Breast epithelium (tissue), 3 donors: ENCODE measurements at regions not wholly inside any gene's neighbourhood (a gene's known extent, or its start where the extent isn't known, plus 50 kb on each side); places are given as distances from the start of the nearest gene placed in this dataset.

Experiments
- CTCF ChIP-seq, 3 donors: fragments of 450-650 bp; IDR thresholded peaks; one replicate each; pipeline ENCODE4 v1.5.1; 2016 to 2017; ENCODE audit warnings: antibody characterized with exemption in 3 of 3, mild to moderate bottlenecking in 3 of 3, moderate library complexity in 3 of 3
- POLR2A ChIP-seq: fragments of 450-650 bp; IDR thresholded peaks from one replicate; pipeline ENCODE4 v1.6.1; 2016; ENCODE audit warnings: antibody characterized with exemption, mild to moderate bottlenecking, moderate library complexity
- POLR2AphosphoS5 ChIP-seq, 3 donors: sonication (generic); formaldehyde crosslinking; IDR thresholded peaks; one replicate each; pipeline ENCODE4 v1.6.1; 2017; ENCODE audit warnings: antibody characterized with exemption in 3 of 3

GRCh38 chr14:106268013-106268727 is 741.8 kb downstream of the TMEM121 start:
- TF ChIP-seq POLR2A = no peak
- TF ChIP-seq CTCF (IDR thresholded peaks at IDR 0.05) = no peak
- no peak for TF ChIP-seq POLR2AphosphoS5 (IDR thresholded peaks at IDR 0.05)
